NCI-H2081 treated with DMSO at 0.1 percent for 48 hours (cell line): ENCODE measurements at regions not wholly inside any gene's neighbourhood (a gene's known extent, or its start where the extent isn't known, plus 50 kb on each side); places are given as distances from the start of the nearest gene placed in this dataset.
A peak's percentile ranks its signal among the peaks of the same experiment; 100 is the strongest.
"Not testable (repeated sequence)": the region's sequence is repeated elsewhere in the genome, so short reads cannot be mapped to it uniquely, and the experiment has no call there.

Experiments used
- DNase-seq: peaks from one replicate; lab custom pipeline; 2025; lab: John Stamatoyannopoulos, UW

- DNase-seq: no peak
Observed at GRCh38 chr4:175033162-175033561, 115.0 kb downstream of the ADAM29 start.

- no peak for DNase-seq
Observed at GRCh38 chr4:175034007-175034406, 115.8 kb downstream of the ADAM29 start.

- DNase-seq: no peak
Observed at GRCh38 chr4:175034986-175035705, 117.0 kb downstream of the ADAM29 start.

GRCh38 chr4:175035905-175036304 lies 117.7 kb downstream of the ADAM29 start:
- DNase-seq: no peak

- no peak for DNase-seq
Observed at GRCh38 chr4:175048111-175048784, 130.1 kb downstream of the ADAM29 start.

GRCh38 chr4:175048906-175049305 lies 130.7 kb downstream of the ADAM29 start:
- DNase-seq: peak; percentile 38

GRCh38 chr4:175051974-175052373 lies 133.8 kb downstream of the ADAM29 start:
- no peak for DNase-seq

- no peak for DNase-seq
Observed at GRCh38 chr4:175054980-175055379, 136.8 kb downstream of the ADAM29 start.

GRCh38 chr4:175062183-175062592 lies 144.0 kb downstream of the ADAM29 start:
- DNase-seq: no peak

- no peak for DNase-seq
Observed at GRCh38 chr4:175065228-175065627, 147.1 kb downstream of the ADAM29 start.

GRCh38 chr4:175066923-175067627 lies 148.9 kb downstream of the ADAM29 start:
- no peak for DNase-seq

GRCh38 chr4:175068266-175068665 lies 150.1 kb downstream of the ADAM29 start:
- DNase-seq: no peak

- DNase-seq: no peak
Observed at GRCh38 chr4:175070444-175070843, 152.3 kb downstream of the ADAM29 start.

GRCh38 chr4:175071123-175071522 lies 153.0 kb downstream of the ADAM29 start:
- no peak for DNase-seq

- DNase-seq: no peak
Observed at GRCh38 chr4:175087145-175087544, 169.0 kb downstream of the ADAM29 start.

GRCh38 chr4:175090116-175090515 lies 172.0 kb downstream of the ADAM29 start:
- no peak for DNase-seq

- DNase-seq: no peak
Observed at GRCh38 chr4:175091649-175092048, 173.5 kb downstream of the ADAM29 start.

GRCh38 chr4:175092114-175092513 lies 174.0 kb downstream of the ADAM29 start:
- no peak for DNase-seq

- not testable (repeated sequence) for DNase-seq
Observed at GRCh38 chr4:175093055-175093454, 174.9 kb downstream of the ADAM29 start.

- no peak for DNase-seq
Observed at GRCh38 chr4:175103403-175103802, 185.2 kb downstream of the ADAM29 start.

- no peak for DNase-seq
Observed at GRCh38 chr4:175106301-175106700, 188.1 kb downstream of the ADAM29 start.

- DNase-seq: no peak
Observed at GRCh38 chr4:175109933-175110332, 191.8 kb downstream of the ADAM29 start.
